Astrocyte of the spinal cord (primary cell): ENCODE measurements at regions not wholly inside any gene's neighbourhood (a gene's known extent, or its start where the extent isn't known, plus 50 kb on each side); places are given as distances from the start of the nearest gene placed in this dataset.
A peak's percentile ranks its signal among the peaks of the same experiment; 100 is the strongest.

Source experiments
- DNase-seq: peaks from one replicate; pipeline ENCODE4 v3.0.0; 2011; ENCODE audit warnings: low read depth, low spot score
- H3K4me3 ChIP-seq: 2 replicates; pipeline ENCODE4 v1.5.1; 2011; ENCODE audit warnings: low read depth, mild to moderate bottlenecking, low read length, moderate library complexity
- in situ Hi-C: cut with HindIII; loops from 2 replicates; pipeline ENCODE4 v1.10.0; 2017; ENCODE audit warnings: low sequenced_read_pairs
- TF ChIP-seq, protein P1 (sequence below): IDR thresholded peaks from 2 replicates; pipeline ENCODE4 v1.5.1; 2012; ENCODE audit warnings: low read depth, mild to moderate bottlenecking, low read length, inconsistent platforms

- in situ Hi-C loops, result no loop called here
- DNase-seq, result peak; percentile 31
- TF ChIP-seq, protein P1, sequence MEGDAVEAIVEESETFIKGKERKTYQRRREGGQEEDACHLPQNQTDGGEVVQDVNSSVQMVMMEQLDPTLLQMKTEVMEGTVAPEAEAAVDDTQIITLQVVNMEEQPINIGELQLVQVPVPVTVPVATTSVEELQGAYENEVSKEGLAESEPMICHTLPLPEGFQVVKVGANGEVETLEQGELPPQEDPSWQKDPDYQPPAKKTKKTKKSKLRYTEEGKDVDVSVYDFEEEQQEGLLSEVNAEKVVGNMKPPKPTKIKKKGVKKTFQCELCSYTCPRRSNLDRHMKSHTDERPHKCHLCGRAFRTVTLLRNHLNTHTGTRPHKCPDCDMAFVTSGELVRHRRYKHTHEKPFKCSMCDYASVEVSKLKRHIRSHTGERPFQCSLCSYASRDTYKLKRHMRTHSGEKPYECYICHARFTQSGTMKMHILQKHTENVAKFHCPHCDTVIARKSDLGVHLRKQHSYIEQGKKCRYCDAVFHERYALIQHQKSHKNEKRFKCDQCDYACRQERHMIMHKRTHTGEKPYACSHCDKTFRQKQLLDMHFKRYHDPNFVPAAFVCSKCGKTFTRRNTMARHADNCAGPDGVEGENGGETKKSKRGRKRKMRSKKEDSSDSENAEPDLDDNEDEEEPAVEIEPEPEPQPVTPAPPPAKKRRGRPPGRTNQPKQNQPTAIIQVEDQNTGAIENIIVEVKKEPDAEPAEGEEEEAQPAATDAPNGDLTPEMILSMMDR, result no peak
- H3K4me3 ChIP-seq, result no peak overlapping the region
These were observed 238.5 kb upstream of the BOD1L1 start for GRCh38 chr4:13865871-13866669.

DNA sequence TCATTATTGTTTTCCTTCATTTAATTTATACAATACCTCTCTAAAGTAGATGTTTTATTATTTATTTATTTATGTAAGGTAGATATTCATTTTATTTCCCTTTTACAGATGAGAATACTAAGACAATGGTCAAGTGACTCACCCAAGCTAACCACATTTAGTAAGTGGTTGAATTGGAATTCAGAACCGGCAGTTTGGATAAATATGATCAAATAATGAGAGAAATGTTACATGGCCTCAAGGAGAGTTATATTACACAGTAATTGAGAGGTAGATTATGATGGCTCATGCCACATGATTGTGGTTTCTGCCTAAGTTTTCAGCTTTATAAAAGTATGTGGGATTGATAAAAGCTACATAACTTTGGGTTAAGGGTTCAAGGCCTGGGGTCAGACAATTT, 239.4 kb upstream of the BOD1L1 start:
- in situ Hi-C loops, result no loop called here
- peak; percentile 35 for DNase-seq
- H3K4me3 ChIP-seq, result no peak overlapping the region

GRCh38 chr4:13872155-13872554, 244.6 kb upstream of the BOD1L1 start:
- no peak for DNase-seq
- in situ Hi-C loops, result no loop called here
- TF ChIP-seq, protein P1, result no peak
- H3K4me3 ChIP-seq, result no peak overlapping the region

More for the DNA sequence above, 239.4 kb upstream of the BOD1L1 start:
- TF ChIP-seq, protein P1, result no peak

GRCh38 chr4:13872955-13873354, 245.4 kb upstream of the BOD1L1 start:
- in situ Hi-C loops, result no loop called here
- DNase-seq, result no peak
- no peak overlapping the region for H3K4me3 ChIP-seq
- TF ChIP-seq, protein P1, result no peak

- in situ Hi-C loops, result no loop called here
- TF ChIP-seq, protein P1, result no peak
- DNase-seq, result no peak
- H3K4me3 ChIP-seq, result no peak overlapping the region
These were observed 247.7 kb upstream of the BOD1L1 start for GRCh38 chr4:13875181-13875580.

DNA sequence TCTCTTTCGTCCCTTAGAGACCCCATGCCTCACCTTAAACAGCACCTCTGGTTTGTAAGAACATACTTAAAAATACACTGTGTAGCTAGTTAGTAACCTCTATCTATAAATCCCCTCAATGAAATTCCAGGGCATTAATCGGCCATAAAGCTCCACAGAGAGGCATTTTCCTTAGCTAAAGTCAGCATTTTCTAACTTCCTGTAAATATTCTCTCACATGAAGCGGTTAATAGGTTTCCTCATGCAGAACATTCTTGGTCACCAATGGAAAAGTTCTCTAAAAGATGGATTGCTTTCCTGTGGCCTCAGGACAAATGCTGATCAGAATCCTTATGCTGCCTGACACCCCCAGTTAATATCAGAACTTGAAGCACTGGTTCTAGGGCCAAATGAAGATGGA, 248.6 kb upstream of the BOD1L1 start:
- no peak overlapping the region for H3K4me3 ChIP-seq
- in situ Hi-C loops, result no loop called here
- DNase-seq, result no peak
- TF ChIP-seq, protein P1, result no peak
